Loucy (cell line): ENCODE measurements at regions not wholly inside any gene's neighbourhood (a gene's known extent, or its start where the extent isn't known, plus 50 kb on each side); places are given as distances from the start of the nearest gene placed in this dataset.

Experiments used
- H2AFZ ChIP-seq: fragments of 200-600 bp; sonication (generic); 2 replicates; pipeline ENCODE4 v1.6.0; 2016; ENCODE audit warnings: antibody characterized with exemption, mild to moderate bottlenecking, low read length, moderate library complexity
- H3F3A ChIP-seq: fragments of 200-600 bp; 2 replicates; pipeline ENCODE4 v1.6.0; 2016; ENCODE audit warnings: antibody characterized with exemption, low read depth, mild to moderate bottlenecking
- H3K27me3 ChIP-seq: fragments of 200-600 bp; sonication (generic); 2 replicates; pipeline ENCODE4 v1.6.1; 2014; ENCODE audit warnings: low read length, mild to moderate bottlenecking; ENCODE audit not compliant: insufficient read depth, poor library complexity, severe bottlenecking
- H3K36me3 ChIP-seq: fragments of 200-600 bp; sonication (generic); 2 replicates; pipeline ENCODE4 v1.6.1; 2016; ENCODE audit warnings: low read length; ENCODE audit not compliant: insufficient read depth
- H3K4me1 ChIP-seq: fragments of 200-600 bp; sonication (generic); 2 replicates; pipeline ENCODE4 v1.5.1; 2014; ENCODE audit warnings: low read length, mild to moderate bottlenecking; ENCODE audit not compliant: insufficient read depth, poor library complexity, severe bottlenecking
- H3K4me2 ChIP-seq: fragments of 200-600 bp; sonication (generic); 2 replicates; pipeline ENCODE4 v1.6.0; 2014; ENCODE audit warnings: antibody characterized with exemption, low read length, low read depth, mild to moderate bottlenecking; ENCODE audit not compliant: poor library complexity, severe bottlenecking
- H3K4me3 ChIP-seq: fragments of 200-600 bp; sonication (generic); 2 replicates; pipeline ENCODE4 v1.5.1; 2014; ENCODE audit warnings: low read length, mild to moderate bottlenecking, mixed read lengths; ENCODE audit not compliant: poor library complexity, severe bottlenecking
- H3K79me2 ChIP-seq: fragments of 200-600 bp; sonication (generic); 2 replicates; pipeline ENCODE4 v1.6.1; 2014; ENCODE audit warnings: low read length; ENCODE audit not compliant: insufficient read depth
- H3K9ac ChIP-seq: fragments of 200-600 bp; sonication (generic); 2 replicates; pipeline ENCODE4 v1.6.0; 2014; ENCODE audit warnings: mild to moderate bottlenecking, low read depth, low read length, moderate library complexity; ENCODE audit not compliant: poor library complexity, severe bottlenecking
- H3K9me2 ChIP-seq: fragments of 200-600 bp; sonication (generic); replicated peaks from 2 replicates; pipeline ENCODE4 v1.6.1; 2016; ENCODE audit warnings: low read depth, low read length, mixed read lengths
- H3K9me3 ChIP-seq: fragments of 200-600 bp; sonication (generic); 2 replicates; pipeline ENCODE4 v1.6.1; 2014; ENCODE audit warnings: mild to moderate bottlenecking, antibody characterized with exemption, low read length, low read depth; ENCODE audit not compliant: insufficient read depth
- H4K20me1 ChIP-seq: fragments of 200-600 bp; sonication (generic); 2 replicates; pipeline ENCODE4 v1.6.0; 2014; ENCODE audit warnings: antibody characterized with exemption, low read length, mild to moderate bottlenecking; ENCODE audit not compliant: insufficient read depth, poor library complexity, severe bottlenecking
- EZH2phosphoT487 ChIP-seq: fragments of 200-600 bp; IDR thresholded peaks from 2 replicates; pipeline ENCODE4 v1.6.1; 2018; ENCODE audit warnings: antibody characterized with exemption, mild to moderate bottlenecking, moderate library complexity, borderline replicate concordance
- TF ChIP-seq, protein P1 (sequence below): fragments of 200-600 bp; sonication (generic); conservative IDR thresholded peaks from 2 replicates; pipeline ENCODE4 v1.5.1; 2014; ENCODE audit warnings: mild to moderate bottlenecking, antibody characterized with exemption, low read length

- Histone ChIP-seq H3K4me3 (no peak overlapping the region), H3K4me2 (no peak overlapping the region), H3K4me1 (no peaks in the 10 kb centered on the region), H3F3A (no peaks in the 10 kb centered on the region), H2AFZ (no peak overlapping the region), H3K9ac (no peak overlapping the region), H3K9me3 (no peaks in the 10 kb centered on the region), H3K27me3 (no peaks in the 10 kb centered on the region), H3K79me2 (no peaks in the 10 kb centered on the region), H4K20me1 (no peaks in the 10 kb centered on the region), H3K9me2 (no peaks in the 10 kb centered on the region), H3K36me3 (no peaks in the 10 kb centered on the region)
- TF ChIP-seq, protein P1, sequence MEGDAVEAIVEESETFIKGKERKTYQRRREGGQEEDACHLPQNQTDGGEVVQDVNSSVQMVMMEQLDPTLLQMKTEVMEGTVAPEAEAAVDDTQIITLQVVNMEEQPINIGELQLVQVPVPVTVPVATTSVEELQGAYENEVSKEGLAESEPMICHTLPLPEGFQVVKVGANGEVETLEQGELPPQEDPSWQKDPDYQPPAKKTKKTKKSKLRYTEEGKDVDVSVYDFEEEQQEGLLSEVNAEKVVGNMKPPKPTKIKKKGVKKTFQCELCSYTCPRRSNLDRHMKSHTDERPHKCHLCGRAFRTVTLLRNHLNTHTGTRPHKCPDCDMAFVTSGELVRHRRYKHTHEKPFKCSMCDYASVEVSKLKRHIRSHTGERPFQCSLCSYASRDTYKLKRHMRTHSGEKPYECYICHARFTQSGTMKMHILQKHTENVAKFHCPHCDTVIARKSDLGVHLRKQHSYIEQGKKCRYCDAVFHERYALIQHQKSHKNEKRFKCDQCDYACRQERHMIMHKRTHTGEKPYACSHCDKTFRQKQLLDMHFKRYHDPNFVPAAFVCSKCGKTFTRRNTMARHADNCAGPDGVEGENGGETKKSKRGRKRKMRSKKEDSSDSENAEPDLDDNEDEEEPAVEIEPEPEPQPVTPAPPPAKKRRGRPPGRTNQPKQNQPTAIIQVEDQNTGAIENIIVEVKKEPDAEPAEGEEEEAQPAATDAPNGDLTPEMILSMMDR: no peak
These were observed 380.4 kb downstream of the MMUT start for GRCh38 chr6:49082611-49083010.

GRCh38 chr6:49072885-49073620 is 390.0 kb downstream of the MMUT start:
- Histone ChIP-seq H3K4me2 (no peak overlapping the region), H3K4me1 (no peaks in the 10 kb centered on the region), H2AFZ (no peak overlapping the region), H3K4me3 (no peak overlapping the region), H4K20me1 (no peaks in the 10 kb centered on the region), H3K27me3 (no peaks in the 10 kb centered on the region), H3K9me2 (no peaks in the 10 kb centered on the region), H3K9me3 (no peaks in the 10 kb centered on the region), H3K36me3 (no peaks in the 10 kb centered on the region), H3K79me2 (no peaks in the 10 kb centered on the region), H3F3A (no peaks in the 10 kb centered on the region), H3K9ac (no peak overlapping the region)
- TF ChIP-seq, protein P1: no peak
- TF ChIP-seq EZH2phosphoT487: no peak

DNA sequence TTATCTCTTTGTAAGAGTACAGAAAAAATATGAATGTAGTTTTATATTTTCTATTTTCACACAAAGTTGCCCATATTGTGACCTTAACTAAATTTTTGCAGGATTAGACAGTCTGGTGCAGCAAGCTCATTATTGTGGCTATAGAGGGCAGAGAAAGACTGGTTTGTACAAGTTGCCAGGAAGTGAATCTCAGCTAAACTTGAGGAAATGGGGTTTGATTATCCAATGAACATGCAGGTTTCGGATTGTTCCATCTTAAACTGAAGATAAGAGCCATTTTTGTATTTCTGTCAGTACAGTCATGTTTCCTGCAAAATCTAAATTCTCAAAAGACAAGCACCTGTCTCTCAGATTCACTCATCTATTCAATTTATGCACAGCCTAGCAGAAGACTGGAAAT is 390.9 kb downstream of the MMUT start:
- Histone ChIP-seq H2AFZ (no peak overlapping the region), H3K9me3 (no peaks in the 10 kb centered on the region), H3F3A (no peaks in the 10 kb centered on the region), H3K27me3 (no peaks in the 10 kb centered on the region), H3K9ac (no peak overlapping the region), H3K4me3 (no peak overlapping the region), H3K4me1 (no peaks in the 10 kb centered on the region), H3K79me2 (no peaks in the 10 kb centered on the region), H4K20me1 (no peaks in the 10 kb centered on the region), H3K36me3 (no peaks in the 10 kb centered on the region), H3K9me2 (no peaks in the 10 kb centered on the region), H3K4me2 (no peak overlapping the region)
- TF ChIP-seq EZH2phosphoT487: no peak
- TF ChIP-seq, protein P1: 0 out of 2 replicates have a peak, but pooled peaks have one; percentile 17
